GM18858 (cell line): ENCODE measurements at regions not wholly inside any gene's neighbourhood (a gene's known extent, or its start where the extent isn't known, plus 50 kb on each side); places are given as distances from the start of the nearest gene placed in this dataset.
"Not testable (repeated sequence)": the region's sequence is repeated elsewhere in the genome, so short reads cannot be mapped to it uniquely, and the experiment has no call there.

Source experiments
- ATAC-seq: cut with Tn5 transposase; IDR thresholded peaks from one replicate; pipeline ENCODE4 v1.9.1; 2021; ENCODE audit not compliant: unreplicated experiment

DNA sequence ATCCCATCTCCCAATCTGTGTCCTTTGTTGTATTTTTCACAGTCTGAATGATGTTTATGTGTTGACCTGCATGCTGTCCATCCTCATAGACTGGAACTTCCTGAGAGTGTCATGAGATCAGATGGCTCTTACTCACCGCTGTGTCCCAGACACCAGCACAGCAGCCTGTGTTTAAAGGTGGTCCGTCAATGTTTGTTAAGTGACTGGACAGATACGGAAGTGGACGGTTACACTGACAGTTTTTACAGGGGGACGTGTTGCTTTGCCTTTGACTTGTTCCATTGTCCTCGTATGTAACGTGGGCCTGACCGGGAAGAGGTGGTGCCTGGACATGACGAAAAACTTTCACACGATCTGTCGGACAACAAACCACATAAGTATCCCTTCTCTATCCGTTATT, 56.7 kb upstream of the SULF2 start:
- ATAC-seq = not testable (repeated sequence)

GRCh38 chr20:47836256-47836817, 51.1 kb upstream of the SULF2 start:
- not testable (repeated sequence) for ATAC-seq
